ENCODE measurements at regions not wholly inside any gene's neighbourhood (a gene's known extent, or its start where the extent isn't known, plus 50 kb on each side); places are given as distances from the start of the nearest gene placed in this dataset.
A peak's percentile ranks its signal among the peaks of the same experiment; 100 is the strongest.
"Not testable (repeated sequence)": the region's sequence is repeated elsewhere in the genome, so short reads cannot be mapped to it uniquely, and the experiment has no call there.

DNA sequence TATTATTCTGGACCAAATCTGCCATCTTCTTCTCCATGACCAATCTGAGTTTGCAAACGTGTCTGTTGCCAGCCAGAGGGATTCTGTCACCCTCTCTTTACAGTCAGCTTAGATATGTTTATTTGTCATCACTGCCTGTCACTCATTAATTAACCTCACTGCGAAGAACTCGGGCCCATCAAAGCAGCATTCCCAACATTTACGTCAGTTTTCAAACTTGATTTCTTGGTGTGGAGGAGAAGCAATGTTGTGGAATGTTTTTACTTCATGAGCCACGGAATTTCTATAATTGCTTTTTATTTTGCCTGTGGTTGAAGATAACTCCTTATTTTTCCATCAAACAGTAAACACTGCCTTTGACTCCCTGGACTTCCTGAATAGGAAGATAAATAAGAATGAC, 91.8 kb upstream of the CNKSR3 start:
- DNase-seq: no peak

- no peak for DNase-seq
Observed at GRCh38 chr6:154602708-154603107, 92.2 kb upstream of the CNKSR3 start.

GRCh38 chr6:154604119-154604518, 93.6 kb upstream of the CNKSR3 start:
- DNase-seq: no peak

DNA sequence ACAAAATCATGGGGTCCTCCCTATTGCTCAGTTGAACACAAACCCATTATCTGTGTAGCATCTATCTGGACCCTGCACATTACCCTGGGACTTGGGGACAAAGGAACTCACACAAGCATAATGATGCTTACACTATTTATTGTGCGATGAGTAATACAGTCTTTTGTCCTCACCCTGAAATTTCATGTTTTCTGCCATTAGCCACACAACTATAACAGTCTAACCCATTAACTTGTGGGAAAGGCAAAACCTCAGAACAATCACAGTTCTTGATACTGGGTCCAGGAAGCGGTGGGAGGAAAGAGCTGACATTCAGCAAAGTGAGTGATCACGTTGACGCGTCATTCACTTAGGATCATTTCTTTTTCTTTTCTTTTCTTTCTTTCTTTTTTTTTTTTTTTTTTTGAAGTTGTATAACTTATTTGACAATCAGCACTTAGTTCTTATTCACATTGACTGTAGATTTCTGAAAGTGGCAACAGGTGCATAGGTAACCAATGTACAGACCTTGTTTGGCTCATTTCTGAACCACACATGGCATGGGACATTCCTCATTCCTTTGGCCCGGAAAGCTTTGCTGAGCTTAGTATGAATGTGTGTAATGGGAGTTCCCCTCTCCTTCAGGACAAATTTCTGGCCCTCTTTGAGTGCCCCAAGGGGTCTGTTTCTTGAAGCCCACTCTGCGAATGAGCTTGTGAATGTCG, 94.8 kb upstream of the CNKSR3 start:
- no peak for DNase-seq

GRCh38 chr6:154605882-154606370, 95.4 kb upstream of the CNKSR3 start:
- no peak for DNase-seq

DNA sequence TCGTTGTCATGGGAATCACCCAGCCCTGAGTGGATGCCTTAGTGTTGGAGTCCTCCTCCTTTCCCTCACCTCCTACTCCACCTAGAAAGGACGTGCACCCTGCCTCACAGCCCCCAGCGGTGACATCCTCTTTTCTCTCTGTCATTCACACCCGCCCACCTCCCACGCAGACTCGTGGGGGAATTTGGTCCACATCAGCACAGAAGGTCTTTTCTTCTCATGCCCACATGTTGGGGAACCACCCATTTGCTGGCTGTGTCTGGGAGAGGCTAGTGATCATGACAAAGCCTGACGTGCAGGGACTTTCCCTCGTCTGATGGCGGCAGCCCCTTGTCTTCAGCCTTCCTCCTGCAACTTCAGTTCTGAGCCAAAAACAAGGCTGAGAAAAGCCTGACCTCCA, 96.0 kb upstream of the CNKSR3 start:
- no peak for DNase-seq

DNA sequence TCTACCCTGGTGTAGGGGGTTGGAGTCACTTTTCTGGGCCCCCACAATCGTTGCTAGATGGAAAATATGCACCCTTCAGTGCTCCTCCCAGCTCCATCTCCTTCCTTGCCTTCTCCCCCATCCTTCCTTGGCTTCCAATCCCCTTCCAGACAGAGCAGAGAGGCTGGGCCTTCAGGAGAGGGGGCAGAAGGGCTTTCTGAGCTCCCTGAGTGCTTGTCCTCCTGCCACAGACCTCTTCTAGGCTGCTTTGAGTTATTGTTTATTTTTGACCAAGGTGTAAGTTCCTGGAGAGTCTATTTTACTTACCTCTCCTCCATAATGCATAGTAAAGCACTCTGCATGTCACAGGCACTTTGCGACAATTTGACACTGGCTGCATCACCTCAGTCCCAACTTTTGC, 96.4 kb upstream of the CNKSR3 start:
- DNase-seq: no peak

- no peak for DNase-seq
Observed at GRCh38 chr6:154611241-154611640, 100.8 kb upstream of the CNKSR3 start.

- no peak for DNase-seq
Observed at GRCh38 chr6:154611847-154612246, 101.4 kb upstream of the CNKSR3 start.

- peak; percentile 85 for DNase-seq
Observed at GRCh38 chr6:154613137-154613676, 102.7 kb upstream of the CNKSR3 start.

- DNase-seq: no peak
Observed at GRCh38 chr6:154614101-154614500, 103.6 kb upstream of the CNKSR3 start.

- no peak for DNase-seq
Observed at GRCh38 chr6:154614641-154615040, 104.2 kb upstream of the CNKSR3 start.

DNA sequence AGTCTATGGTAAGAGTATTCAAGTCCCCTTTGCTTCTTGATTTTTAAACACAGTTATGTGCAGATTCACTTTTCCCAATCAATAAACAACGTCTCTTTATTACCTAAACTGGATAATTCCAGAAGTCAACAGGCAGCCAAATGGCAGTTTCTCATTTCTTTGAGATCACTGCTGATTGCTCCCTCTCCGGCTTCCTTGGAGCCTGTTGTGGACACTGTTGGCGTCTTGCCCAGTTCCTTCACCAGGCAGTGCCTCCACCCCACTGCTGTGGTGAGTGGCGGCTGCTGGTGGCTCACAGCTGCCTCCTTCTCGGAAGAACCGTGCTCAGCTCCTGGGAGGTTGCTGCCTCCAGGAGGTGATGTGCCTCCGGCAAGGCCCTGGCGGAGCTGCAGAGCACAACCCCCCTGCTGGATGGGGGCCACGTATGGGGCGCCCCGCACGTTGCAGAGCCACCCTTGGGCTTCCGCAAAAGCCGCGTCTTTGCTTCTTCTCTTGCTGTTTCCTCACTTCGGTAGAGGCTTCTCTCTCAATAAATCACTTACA, 105.1 kb upstream of the CNKSR3 start:
- peak; percentile 97 for DNase-seq

GRCh38 chr6:154617175-154617574, 106.7 kb upstream of the CNKSR3 start:
- DNase-seq: no peak

- DNase-seq: no peak
Observed at GRCh38 chr6:154619146-154619545, 108.7 kb upstream of the CNKSR3 start.

DNA sequence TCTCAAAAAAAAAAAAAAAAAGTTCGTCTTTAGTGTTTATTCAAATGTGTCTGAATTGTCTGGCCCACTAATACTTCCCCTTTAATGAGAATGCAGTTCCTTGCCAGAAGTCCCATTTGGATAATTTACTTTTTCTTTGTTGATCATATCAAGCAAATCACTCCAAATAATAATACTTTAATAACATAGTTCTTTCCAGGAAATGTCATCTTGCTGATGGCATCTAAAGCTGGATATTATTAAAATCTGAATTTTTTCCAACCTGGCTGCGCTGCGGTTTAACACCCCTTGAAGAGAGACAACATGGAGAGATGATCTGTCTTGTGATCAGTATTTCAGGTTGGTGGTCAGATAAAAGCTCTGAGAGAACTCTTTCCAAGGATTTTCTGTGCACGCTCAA, 111.2 kb upstream of the CNKSR3 start:
- no peak for DNase-seq

DNA sequence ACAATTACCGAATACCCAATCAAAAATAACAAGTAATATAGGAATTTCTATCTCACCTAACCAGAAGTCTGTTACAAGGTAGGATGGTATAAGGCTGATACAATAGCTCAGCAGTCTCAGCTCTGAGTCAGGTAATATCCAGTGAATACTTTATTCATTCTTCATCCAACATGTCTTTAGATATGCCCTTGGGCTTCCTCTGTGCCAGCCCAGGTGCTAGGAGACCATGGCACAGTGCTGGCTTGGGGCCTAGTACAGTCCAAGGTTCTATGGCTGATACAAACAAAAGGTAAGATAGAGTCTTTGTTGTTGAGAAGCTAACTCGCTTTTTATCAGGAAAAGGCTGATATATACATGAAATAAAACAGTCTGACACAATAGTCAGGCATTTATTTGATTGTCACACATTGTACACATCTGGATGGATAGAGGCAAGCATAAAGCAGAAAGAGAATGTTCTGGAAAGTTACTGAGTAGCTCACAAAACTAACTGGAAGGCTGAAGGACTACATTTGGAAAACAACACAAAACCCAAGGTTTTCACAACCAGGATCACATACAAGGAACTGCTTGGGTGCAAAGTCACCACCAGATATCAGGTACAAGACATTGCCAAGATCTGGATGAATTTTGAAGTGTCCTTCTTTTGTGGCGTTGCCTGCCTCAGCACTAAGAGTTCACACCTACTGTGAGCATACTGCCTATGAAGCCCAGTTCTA, 110.4 kb upstream of the SCAF8 start:
- DNase-seq: no peak

DNA sequence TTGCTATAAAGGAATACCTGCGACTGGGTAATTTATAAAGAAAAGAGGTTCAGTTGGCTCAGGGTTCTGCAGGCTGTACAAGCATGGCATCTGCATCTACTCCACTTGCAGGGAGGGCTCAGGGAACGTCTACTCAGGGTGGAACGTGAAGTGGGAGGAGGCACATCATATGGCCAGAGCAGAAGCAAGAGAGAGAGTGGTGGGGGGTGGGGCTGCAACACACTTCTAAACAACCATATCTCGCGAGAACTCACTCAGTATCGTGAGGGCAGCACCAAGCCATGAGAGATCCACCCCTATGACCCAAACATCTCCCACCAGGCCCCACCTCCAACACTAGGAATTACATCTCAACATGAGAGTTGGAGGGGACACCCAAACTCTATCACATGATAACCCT, 109.8 kb upstream of the SCAF8 start:
- DNase-seq: no peak

GRCh38 chr6:154624038-154624599, 109.1 kb upstream of the SCAF8 start:
- DNase-seq: no peak

DNA sequence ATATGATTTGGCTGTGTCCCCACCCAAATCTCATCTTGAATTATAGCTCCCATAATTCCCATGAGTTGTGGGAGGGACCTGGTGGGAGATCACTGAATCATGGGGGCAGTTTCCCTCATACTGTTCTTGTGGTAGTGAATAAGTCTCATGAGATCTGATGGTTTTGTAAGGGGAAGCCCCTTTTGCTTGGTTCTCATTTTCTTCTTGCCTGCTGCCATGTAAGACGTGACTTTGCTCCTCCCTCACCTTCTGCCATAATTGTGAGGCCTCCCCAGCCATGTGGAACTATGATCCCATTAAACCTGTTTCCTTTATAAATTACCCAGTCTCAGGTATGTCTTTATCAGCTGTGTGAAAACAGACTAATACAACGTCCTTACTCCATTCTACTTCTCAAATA, 108.5 kb upstream of the SCAF8 start:
- not testable (repeated sequence) for DNase-seq

DNA sequence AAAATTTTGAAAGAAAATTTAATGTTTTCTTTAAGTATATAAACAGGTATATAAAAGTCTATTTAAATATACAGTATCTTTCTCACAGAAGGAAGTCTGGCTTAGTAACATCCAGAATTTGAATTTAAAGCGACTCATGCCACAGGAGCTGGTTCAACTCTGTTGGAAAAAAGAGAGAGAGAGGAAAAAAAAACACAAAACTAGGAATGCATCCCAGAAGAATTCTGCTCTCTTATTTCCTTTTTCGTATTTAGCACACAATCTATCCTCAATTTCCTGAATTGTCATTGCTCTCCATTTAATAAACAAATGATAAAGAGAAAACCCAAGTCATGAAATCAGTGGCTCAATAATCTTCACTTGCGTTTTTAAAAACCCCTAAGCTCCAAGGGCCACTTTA, 107.5 kb upstream of the SCAF8 start:
- no peak for DNase-seq

GRCh38 chr6:154629127-154629526, 104.1 kb upstream of the SCAF8 start:
- no peak for DNase-seq

GRCh38 chr6:154632119-154632518, 101.1 kb upstream of the SCAF8 start:
- no peak for DNase-seq

GRCh38 chr6:154637392-154637791, 95.8 kb upstream of the SCAF8 start:
- no peak for DNase-seq

All from NCI-H2029 (cell line).